Fibroblast of villous mesenchyme (primary cell): ENCODE measurements at regions not wholly inside any gene's neighbourhood (a gene's known extent, or its start where the extent isn't known, plus 50 kb on each side); places are given as distances from the start of the nearest gene placed in this dataset.

Experiments used
- DNase-seq: peaks from one replicate; pipeline ENCODE4 v3.0.0-alpha.2; 2010; ENCODE audit warnings: low read depth
- H3K4me3 ChIP-seq: 2 replicates; pipeline ENCODE4 v1.5.1; 2011; ENCODE audit warnings: low read depth, mild to moderate bottlenecking, low read length
- TF ChIP-seq, protein P1 (sequence below): IDR thresholded peaks from 2 replicates; pipeline ENCODE4 v1.5.1; 2012; ENCODE audit warnings: low read depth, mild to moderate bottlenecking, low read length; ENCODE audit not compliant: insufficient read depth

DNA sequence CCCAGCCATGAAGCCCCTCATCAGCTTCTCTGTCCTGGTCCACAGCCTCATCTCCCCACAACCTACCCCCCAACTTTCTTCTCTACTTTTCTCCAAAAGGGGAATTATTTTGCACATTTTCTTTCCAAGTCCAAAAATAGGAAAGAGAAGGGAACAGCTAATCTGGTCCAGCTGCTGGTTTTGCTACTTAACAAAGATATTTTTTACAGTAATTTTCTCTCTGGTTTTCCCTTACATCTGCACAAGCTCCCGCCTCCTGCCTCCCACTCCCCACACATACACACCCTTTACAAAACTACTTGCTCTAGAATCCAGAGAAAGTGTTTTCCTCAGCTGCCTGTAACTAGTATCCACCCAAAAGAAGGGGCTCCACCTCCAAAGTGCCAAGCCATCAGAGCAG is 177.2 kb downstream of the POLR2M start:
- TF ChIP-seq, protein P1, sequence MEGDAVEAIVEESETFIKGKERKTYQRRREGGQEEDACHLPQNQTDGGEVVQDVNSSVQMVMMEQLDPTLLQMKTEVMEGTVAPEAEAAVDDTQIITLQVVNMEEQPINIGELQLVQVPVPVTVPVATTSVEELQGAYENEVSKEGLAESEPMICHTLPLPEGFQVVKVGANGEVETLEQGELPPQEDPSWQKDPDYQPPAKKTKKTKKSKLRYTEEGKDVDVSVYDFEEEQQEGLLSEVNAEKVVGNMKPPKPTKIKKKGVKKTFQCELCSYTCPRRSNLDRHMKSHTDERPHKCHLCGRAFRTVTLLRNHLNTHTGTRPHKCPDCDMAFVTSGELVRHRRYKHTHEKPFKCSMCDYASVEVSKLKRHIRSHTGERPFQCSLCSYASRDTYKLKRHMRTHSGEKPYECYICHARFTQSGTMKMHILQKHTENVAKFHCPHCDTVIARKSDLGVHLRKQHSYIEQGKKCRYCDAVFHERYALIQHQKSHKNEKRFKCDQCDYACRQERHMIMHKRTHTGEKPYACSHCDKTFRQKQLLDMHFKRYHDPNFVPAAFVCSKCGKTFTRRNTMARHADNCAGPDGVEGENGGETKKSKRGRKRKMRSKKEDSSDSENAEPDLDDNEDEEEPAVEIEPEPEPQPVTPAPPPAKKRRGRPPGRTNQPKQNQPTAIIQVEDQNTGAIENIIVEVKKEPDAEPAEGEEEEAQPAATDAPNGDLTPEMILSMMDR, result no peak
- no peak overlapping the region for H3K4me3 ChIP-seq
- no peak for DNase-seq

DNA sequence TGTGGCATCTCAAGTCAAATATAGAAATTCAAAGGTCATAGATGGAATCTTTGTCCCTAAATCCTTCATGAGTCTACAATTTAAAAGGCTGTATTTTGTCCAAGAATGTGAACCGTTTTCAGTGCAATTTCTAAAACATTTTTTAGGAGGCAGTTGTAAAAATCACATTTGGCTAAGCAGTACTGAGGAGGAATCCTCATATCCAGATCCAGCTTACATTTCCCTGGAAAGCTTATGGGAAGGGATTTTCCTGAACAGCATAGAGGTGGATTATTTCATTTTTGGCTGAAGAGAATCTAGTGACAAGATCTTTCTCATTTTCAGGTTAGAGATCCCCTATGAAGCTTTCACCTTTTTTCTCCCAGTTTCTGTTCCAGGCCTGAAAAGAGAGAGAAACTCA is 178.4 kb downstream of the POLR2M start:
- no peak overlapping the region for H3K4me3 ChIP-seq
- TF ChIP-seq, protein P1, result no peak
- no peak for DNase-seq

DNA sequence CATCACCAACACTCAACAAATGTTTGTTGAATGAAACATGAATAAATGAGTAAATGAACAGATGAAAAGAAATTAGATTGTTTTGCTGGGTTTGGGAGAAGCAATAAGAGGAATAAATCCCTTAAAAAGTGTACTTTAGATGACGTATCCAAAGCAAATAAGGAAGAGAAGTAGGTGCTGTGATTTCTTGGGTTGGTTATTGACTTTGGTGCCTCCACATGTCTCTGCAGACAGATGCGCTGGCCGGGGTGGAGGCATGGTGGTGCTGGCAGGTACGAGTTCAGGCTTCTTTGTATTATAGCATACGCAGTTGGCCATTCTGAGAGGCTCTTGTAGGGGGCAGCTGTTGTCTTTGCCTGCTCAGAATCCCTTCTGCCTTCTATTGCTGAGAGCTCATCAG is 178.9 kb downstream of the POLR2M start:
- no peak overlapping the region for H3K4me3 ChIP-seq
- TF ChIP-seq, protein P1, result no peak
- no peak for DNase-seq

DNA sequence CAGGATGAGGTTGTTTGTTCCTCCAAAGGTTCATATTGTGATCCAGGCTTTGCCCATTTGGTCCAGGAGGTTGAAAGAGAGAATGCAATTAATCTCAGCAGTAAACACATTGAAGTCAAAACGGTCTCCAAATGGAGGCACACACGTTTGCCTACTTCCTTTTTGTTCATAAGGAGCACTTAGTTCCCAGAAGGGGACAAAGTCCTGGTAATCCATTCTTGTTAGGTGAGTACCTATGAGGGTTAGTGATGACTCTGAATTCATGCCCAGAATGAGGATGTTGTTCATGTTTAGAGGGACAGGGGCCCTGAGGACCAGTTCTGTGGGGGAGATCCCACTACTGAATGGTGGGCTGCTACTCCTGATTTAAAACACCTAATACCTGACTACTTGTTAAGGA is 177.7 kb downstream of the ALDH1A2 start:
- no peak for DNase-seq
- TF ChIP-seq, protein P1, result no peak

DNA sequence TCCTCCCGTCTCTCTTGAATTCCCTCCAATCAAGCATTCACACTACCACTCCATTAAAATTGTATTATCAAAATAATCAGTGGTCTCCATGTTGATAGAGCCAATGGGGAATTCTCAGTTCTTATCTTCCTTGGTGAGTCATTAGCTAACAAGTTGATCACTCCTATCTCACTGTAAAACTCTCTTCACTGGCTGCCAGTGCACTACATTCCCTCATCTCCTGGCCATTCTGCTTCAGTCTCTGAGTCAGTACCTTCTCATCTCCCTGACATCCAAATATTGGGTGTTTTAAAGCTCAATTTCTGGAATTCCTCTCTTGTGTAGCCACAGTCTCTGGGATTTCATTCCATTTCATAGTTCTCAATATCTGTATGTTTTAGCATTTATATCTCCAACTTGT is 175.2 kb downstream of the ALDH1A2 start:
- no peak overlapping the region for H3K4me3 ChIP-seq
- TF ChIP-seq, protein P1, result no peak
- DNase-seq, result no peak

More for the DNA sequence above, 177.7 kb downstream of the ALDH1A2 start:
- no peak overlapping the region for H3K4me3 ChIP-seq

DNA sequence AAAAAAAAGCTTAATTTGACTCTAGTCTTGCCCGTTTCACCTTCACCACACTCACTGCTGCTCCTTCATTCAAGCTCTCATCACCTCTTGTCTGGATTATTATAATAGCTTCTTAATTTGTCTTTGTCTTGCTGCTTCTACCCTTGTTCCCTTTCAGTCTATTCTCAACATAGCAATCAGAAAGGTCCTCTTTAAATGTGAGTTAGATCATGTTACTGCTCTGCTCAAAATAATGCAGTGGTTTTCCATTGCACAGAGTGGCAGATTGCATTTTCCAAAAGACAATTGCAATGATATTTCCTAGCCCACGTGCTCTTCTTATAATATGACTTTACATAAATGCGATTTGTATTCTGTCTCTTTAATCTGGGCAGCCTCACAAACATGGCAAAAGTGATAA is 174.6 kb downstream of the ALDH1A2 start:
- TF ChIP-seq, protein P1, result no peak
- DNase-seq, result no peak
- H3K4me3 ChIP-seq, result no peak overlapping the region

DNA sequence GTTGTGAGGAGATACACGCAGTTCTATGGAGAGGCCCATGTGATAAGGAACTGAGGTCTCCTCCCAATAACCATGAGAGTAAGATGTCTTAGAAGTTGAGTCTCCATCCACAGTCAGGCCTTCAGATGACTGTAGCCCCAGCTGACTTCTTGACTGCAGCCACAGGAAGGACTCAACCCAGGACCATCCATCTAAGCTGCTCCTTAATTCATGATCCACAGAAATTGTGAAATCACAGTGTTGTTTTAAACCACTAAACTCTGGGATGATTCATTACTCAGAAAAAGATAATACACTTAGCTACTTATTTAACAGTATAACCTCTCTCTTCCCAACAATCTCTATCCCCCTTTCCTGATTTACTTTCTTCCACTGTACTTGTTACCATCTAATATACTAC is 173.3 kb downstream of the ALDH1A2 start:
- TF ChIP-seq, protein P1, result no peak
- H3K4me3 ChIP-seq, result no peak overlapping the region
- peak; percentile 21 for DNase-seq
